GM12875 (cell line): ENCODE measurements at regions not wholly inside any gene's neighbourhood (a gene's known extent, or its start where the extent isn't known, plus 50 kb on each side); places are given as distances from the start of the nearest gene placed in this dataset.

Experiments
- H3K4me3 ChIP-seq: one replicate; pipeline ENCODE4 v1.5.1; 2011; ENCODE audit warnings: low read depth, low read length, control low read depth
- TF ChIP-seq, protein P1 (sequence below): IDR thresholded peaks from 2 replicates; pipeline ENCODE4 v1.5.1; 2011; ENCODE audit warnings: low read depth, mild to moderate bottlenecking, control low read depth, inconsistent platforms, low read length, moderate library complexity, borderline replicate concordance; ENCODE audit not compliant: insufficient read depth

DNA sequence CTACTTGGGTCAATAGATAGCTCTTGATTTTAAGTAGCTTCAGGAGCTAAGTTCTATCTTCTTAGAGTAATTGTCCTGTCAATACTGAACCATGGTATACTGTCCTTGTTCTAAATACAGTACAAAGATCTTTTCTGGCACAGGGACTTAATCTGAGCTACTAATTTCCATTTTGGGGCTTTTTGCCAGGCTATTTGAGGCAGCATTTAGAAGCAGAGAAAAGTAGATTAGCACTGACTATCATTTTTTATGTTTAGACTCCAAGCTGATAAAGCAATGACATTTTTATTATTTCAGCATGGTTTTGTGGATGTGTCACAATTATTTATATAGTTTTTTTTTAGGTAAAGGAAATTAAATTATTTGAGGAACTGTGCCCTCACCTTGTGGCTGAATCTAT lies 163.2 kb downstream of the FAT3 start:
- TF ChIP-seq, protein P1, sequence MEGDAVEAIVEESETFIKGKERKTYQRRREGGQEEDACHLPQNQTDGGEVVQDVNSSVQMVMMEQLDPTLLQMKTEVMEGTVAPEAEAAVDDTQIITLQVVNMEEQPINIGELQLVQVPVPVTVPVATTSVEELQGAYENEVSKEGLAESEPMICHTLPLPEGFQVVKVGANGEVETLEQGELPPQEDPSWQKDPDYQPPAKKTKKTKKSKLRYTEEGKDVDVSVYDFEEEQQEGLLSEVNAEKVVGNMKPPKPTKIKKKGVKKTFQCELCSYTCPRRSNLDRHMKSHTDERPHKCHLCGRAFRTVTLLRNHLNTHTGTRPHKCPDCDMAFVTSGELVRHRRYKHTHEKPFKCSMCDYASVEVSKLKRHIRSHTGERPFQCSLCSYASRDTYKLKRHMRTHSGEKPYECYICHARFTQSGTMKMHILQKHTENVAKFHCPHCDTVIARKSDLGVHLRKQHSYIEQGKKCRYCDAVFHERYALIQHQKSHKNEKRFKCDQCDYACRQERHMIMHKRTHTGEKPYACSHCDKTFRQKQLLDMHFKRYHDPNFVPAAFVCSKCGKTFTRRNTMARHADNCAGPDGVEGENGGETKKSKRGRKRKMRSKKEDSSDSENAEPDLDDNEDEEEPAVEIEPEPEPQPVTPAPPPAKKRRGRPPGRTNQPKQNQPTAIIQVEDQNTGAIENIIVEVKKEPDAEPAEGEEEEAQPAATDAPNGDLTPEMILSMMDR = no peak
- H3K4me3 ChIP-seq = no peak overlapping the region

DNA sequence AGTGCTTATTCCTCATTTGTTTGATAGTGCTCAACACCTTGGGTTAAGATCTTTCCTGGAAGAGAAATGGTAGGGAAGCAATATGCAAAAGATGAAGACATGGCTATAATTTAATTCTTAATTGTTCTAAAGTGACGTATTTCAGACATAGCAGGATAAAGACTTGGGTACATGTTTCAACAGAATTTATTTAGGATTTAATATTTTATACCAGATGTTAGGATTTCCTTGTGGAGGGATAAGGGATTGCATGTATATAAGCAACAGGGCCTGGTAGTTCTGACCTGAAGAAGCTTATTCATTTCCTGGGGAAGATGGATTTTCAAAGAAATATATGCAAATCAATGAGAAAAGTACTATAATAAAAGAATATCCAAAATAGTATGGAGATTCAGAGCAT lies 163.8 kb downstream of the FAT3 start:
- no peak overlapping the region for H3K4me3 ChIP-seq
- TF ChIP-seq, protein P1 = no peak

DNA sequence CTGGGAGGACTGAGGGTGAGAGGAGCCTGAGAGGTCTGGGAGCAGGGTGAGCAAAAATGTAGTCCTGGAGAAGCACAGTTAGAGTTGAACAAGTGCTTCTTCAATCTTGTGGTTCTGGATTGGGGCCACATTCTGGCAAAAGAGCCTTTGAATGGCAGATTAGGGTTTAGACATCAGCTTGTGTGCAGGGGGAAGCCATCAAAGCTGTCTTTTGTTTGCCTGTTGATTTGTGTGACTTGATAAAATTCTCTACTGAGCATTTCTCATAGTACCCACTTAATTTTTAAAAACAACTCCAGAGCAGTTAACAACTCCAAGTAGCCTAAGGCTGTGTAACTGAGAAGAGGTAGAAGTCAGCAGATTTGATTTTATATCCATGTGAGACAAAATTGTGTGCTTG lies 166.2 kb downstream of the FAT3 start:
- TF ChIP-seq, protein P1 = no peak
- H3K4me3 ChIP-seq = no peak overlapping the region

DNA sequence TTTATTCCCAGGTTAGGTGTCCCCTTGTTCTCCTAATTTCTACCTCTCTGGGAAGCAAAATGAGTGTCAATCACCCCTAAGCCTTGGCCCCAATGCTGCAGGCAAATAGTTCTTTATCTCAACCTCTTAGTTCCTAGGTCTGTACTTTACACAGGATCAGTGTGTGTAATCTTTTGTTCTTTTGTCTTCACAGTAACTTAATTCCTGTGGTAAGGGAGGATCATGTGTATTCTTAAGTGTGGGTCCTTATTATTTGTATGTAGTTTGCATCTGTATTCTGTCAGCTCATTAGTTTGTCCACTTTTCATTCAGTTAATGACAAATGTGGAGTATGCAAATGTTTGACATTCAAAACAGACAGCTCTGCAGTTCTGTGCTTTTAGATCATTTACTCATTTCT lies 166.7 kb downstream of the FAT3 start:
- H3K4me3 ChIP-seq = no peak overlapping the region
- TF ChIP-seq, protein P1 = no peak

DNA sequence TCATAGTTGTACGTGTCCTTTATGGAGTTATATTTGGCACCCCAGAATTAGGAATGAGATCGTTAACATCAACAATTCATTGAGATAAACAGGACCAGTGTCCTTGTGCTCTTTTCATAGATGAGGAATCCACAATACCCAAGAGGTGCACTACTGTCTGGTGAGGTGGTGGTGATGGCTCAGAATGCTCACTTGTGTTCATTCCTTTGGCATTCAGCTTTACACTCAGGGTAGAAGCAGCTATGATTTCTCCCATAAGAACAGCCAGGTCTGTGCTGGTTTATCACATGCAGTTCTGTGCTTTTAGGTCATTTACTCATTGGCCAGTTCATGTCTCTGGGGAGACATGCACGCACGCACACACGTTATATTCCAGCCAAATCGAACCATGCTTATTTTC lies 167.2 kb downstream of the FAT3 start:
- no peak overlapping the region for H3K4me3 ChIP-seq
- TF ChIP-seq, protein P1 = no peak

DNA sequence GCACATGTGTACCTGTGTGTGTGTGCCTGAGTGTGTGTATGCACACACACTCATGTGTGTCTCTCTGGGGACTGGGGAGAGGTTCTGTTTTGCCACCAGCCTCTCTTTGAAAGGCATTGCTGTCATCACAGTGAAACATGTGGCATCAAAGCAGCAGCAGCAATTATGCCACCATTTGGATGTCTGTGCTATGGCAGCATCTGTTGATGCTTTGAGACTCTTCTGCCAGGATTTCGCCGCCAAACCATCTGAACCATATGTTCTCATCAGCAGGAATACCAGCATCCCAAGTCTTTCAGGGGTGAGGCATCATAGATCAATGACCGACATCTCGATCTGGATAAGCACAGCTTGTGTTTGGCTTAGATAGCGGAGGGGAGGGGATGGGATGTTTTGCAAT lies 168.6 kb downstream of the FAT3 start:
- no peak overlapping the region for H3K4me3 ChIP-seq
- TF ChIP-seq, protein P1 = no peak

DNA sequence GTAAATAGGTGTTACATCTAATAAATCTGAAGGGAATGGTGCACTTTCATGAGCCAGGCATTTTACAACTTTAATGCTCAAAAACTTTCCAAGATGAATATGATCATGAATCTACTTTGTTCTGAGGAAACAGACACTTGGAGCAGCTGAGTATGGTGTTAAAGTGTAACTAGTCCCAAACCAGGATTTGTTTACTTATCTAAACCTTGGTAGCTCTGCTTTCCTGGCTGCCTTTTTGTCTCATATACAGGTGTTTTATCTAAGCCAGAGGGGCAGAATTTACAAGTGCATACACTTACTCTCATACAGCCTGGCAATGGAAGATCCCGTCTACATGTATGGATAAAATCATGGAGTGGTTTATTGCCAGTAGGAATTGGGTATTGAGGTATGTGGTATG lies 171.5 kb downstream of the FAT3 start:
- TF ChIP-seq, protein P1 = no peak
- H3K4me3 ChIP-seq = no peak overlapping the region
